Activated CD4-positive, alpha-beta T cell treated with anti-CD3 and anti-CD28 coated beads, Interleukin-2, amount 10 ng/mL, durations not matched to agents 7 days and 5 days (primary cell): ENCODE measurements at regions not wholly inside any gene's neighbourhood (a gene's known extent, or its start where the extent isn't known, plus 50 kb on each side); places are given as distances from the start of the nearest gene placed in this dataset.

Experiments
- CTCF ChIA-PET: fragments of 350-600 bp; sonication (Branson Sonifier 250); formaldehyde crosslinking; loops from one replicate; lab custom pipeline; 2021; ENCODE audit warnings: antibody characterized with exemption; lab: Charles Lee
- POLR2A ChIA-PET: fragments of 350-600 bp; sonication (Branson Sonifier 250); formaldehyde crosslinking; loops from one replicate; lab custom pipeline; 2021; ENCODE audit warnings: antibody characterized with exemption; lab: Charles Lee
- DNase-seq: peaks from one replicate; pipeline ENCODE4 v3.0.0-alpha.2; 2020
- H3K27ac Mint-ChIP-seq: one replicate; pipeline ENCODE4 v1.8.0; 2021; ENCODE audit warnings: mild to moderate bottlenecking, moderate library complexity, mixed read lengths
- H3K27me3 Mint-ChIP-seq: one replicate; pipeline ENCODE4 v1.8.0; 2021; ENCODE audit warnings: mixed read lengths
- H3K36me3 Mint-ChIP-seq: one replicate; pipeline ENCODE4 v1.8.0; 2021; ENCODE audit warnings: low read depth, mixed read lengths
- H3K4me1 Mint-ChIP-seq: one replicate; pipeline ENCODE4 v1.8.0; 2021; ENCODE audit warnings: mixed read lengths
- H3K4me3 Mint-ChIP-seq: one replicate; pipeline ENCODE4 v1.8.0; 2021; ENCODE audit warnings: mild to moderate bottlenecking, moderate library complexity, mixed read lengths
- H3K9me3 Mint-ChIP-seq: one replicate; pipeline ENCODE4 v1.8.0; 2021; ENCODE audit warnings: mixed read lengths

GRCh38 chr3:66165660-66166059 is 55.1 kb upstream of the SLC25A26 start:
- no peak overlapping the region for H3K27ac Mint-ChIP-seq

GRCh38 chr3:66164155-66164554 is 56.6 kb upstream of the SLC25A26 start:
- DNase-seq = no peak
- ChIA-PET CTCF (interaction anchor here (0.7 kb wide), 1 partner anchor 1223 kb away, joined by 4 read pairs; no protein-coding TSS in a partner anchor), POLR2A (no interaction called here)
- H3K36me3 Mint-ChIP-seq = no peaks in the 10 kb centered on the region
- no peaks in the 10 kb centered on the region for H3K4me1 Mint-ChIP-seq
- no peaks in the 10 kb centered on the region for H3K9me3 Mint-ChIP-seq
- H3K27ac Mint-ChIP-seq = no peak overlapping the region
- H3K4me3 Mint-ChIP-seq = no peak overlapping the region
- H3K27me3 Mint-ChIP-seq = no peaks in the 10 kb centered on the region

More at GRCh38 chr3:66165660-66166059, 55.1 kb upstream of the SLC25A26 start:
- H3K36me3 Mint-ChIP-seq = no peaks in the 10 kb centered on the region
- ChIA-PET CTCF (no interaction called here), POLR2A (no interaction called here)
- DNase-seq = no peak
- no peak overlapping the region for H3K4me3 Mint-ChIP-seq
- no peaks in the 10 kb centered on the region for H3K4me1 Mint-ChIP-seq
- H3K9me3 Mint-ChIP-seq = no peaks in the 10 kb centered on the region
- no peaks in the 10 kb centered on the region for H3K27me3 Mint-ChIP-seq

- no peaks in the 10 kb centered on the region for H3K36me3 Mint-ChIP-seq
- ChIA-PET POLR2A (no interaction called here), CTCF (no interaction called here)
- H3K27ac Mint-ChIP-seq = no peak overlapping the region
- no peak overlapping the region for H3K4me3 Mint-ChIP-seq
- DNase-seq = no peak
- no peaks in the 10 kb centered on the region for H3K9me3 Mint-ChIP-seq
- H3K27me3 Mint-ChIP-seq = no peaks in the 10 kb centered on the region
- no peaks in the 10 kb centered on the region for H3K4me1 Mint-ChIP-seq
These were observed 57.6 kb upstream of the SLC25A26 start for GRCh38 chr3:66163222-66163621.

- no peaks in the 10 kb centered on the region for H3K9me3 Mint-ChIP-seq
- no peaks in the 10 kb centered on the region for H3K27me3 Mint-ChIP-seq
- no peaks in the 10 kb centered on the region for H3K36me3 Mint-ChIP-seq
- H3K27ac Mint-ChIP-seq = no peak overlapping the region
- no peaks in the 10 kb centered on the region for H3K4me1 Mint-ChIP-seq
- CTCF ChIA-PET = no interaction called here
- DNase-seq = no peak
- H3K4me3 Mint-ChIP-seq = no peak overlapping the region
- POLR2A ChIA-PET = no interaction called here
These were observed 58.0 kb upstream of the SLC25A26 start for GRCh38 chr3:66162766-66163165.

- Mint-ChIP-seq H3K27me3 (no peaks in the 10 kb centered on the region), H3K27ac (no peak overlapping the region), H3K4me1 (no peaks in the 10 kb centered on the region), H3K36me3 (no peaks in the 10 kb centered on the region), H3K9me3 (no peaks in the 10 kb centered on the region), H3K4me3 (no peak overlapping the region)
- POLR2A ChIA-PET = no interaction called here
- no peak for DNase-seq
- CTCF ChIA-PET = no interaction called here
These were observed 61.7 kb upstream of the SLC25A26 start for GRCh38 chr3:66158933-66159683.

- H3K27ac Mint-ChIP-seq = no peak overlapping the region
- ChIA-PET CTCF (no interaction called here), POLR2A (interaction anchor here (0.7 kb wide), 1 partner anchor 67 kb away, joined by 3 read pairs; no protein-coding TSS in a partner anchor)
- H3K4me1 Mint-ChIP-seq = no peaks in the 10 kb centered on the region
- H3K36me3 Mint-ChIP-seq = no peaks in the 10 kb centered on the region
- H3K4me3 Mint-ChIP-seq = no peak overlapping the region
- DNase-seq = no peak
- H3K27me3 Mint-ChIP-seq = peaks cover 5% of the 10 kb centered on the region
- no peaks in the 10 kb centered on the region for H3K9me3 Mint-ChIP-seq
These were observed 66.3 kb upstream of the SLC25A26 start for GRCh38 chr3:66154444-66154861.

GRCh38 chr3:66153481-66154443 is 67.0 kb upstream of the SLC25A26 start:
- Mint-ChIP-seq H3K36me3 (no peaks in the 10 kb centered on the region), H3K27me3 (peaks cover 5% of the 10 kb centered on the region), H3K4me3 (no peak overlapping the region), H3K27ac (no peak overlapping the region), H3K9me3 (no peaks in the 10 kb centered on the region), H3K4me1 (no peaks in the 10 kb centered on the region)
- DNase-seq = no peak
- POLR2A ChIA-PET = interaction anchor here (0.6 to 0.7 kb wide), 2 partner anchors 68 to 347 kb away, joined by 3 read pairs; no protein-coding TSS in a partner anchor
- CTCF ChIA-PET = interaction anchor here (0.6 kb wide), 1 partner anchor 71 kb away, joined by 3 read pairs; no protein-coding TSS in a partner anchor

- H3K9me3 Mint-ChIP-seq = no peaks in the 10 kb centered on the region
- no peaks in the 10 kb centered on the region for H3K36me3 Mint-ChIP-seq
- ChIA-PET CTCF (no interaction called here), POLR2A (no interaction called here)
- peaks cover 5% of the 10 kb centered on the region for H3K27me3 Mint-ChIP-seq
- DNase-seq = no peak
- no peak overlapping the region for H3K4me3 Mint-ChIP-seq
- H3K4me1 Mint-ChIP-seq = no peaks in the 10 kb centered on the region
- H3K27ac Mint-ChIP-seq = no peak overlapping the region
These were observed 68.5 kb upstream of the SLC25A26 start for GRCh38 chr3:66152336-66152735.

GRCh38 chr3:66150977-66151376 is 69.8 kb upstream of the SLC25A26 start:
- CTCF ChIA-PET = no interaction called here
- H3K4me1 Mint-ChIP-seq = no peaks in the 10 kb centered on the region
- H3K9me3 Mint-ChIP-seq = no peaks in the 10 kb centered on the region
- peaks cover 5% of the 10 kb centered on the region for H3K27me3 Mint-ChIP-seq
- H3K27ac Mint-ChIP-seq = no peak overlapping the region
- no peak overlapping the region for H3K4me3 Mint-ChIP-seq
- POLR2A ChIA-PET = no interaction called here
- no peak for DNase-seq
- H3K36me3 Mint-ChIP-seq = no peaks in the 10 kb centered on the region

- Mint-ChIP-seq H3K27ac (no peak overlapping the region), H3K27me3 (peaks cover 5% of the 10 kb centered on the region), H3K4me1 (no peaks in the 10 kb centered on the region), H3K9me3 (no peaks in the 10 kb centered on the region), H3K36me3 (no peaks in the 10 kb centered on the region), H3K4me3 (no peak overlapping the region)
- CTCF ChIA-PET = interaction anchor here (1.7 kb wide), 1 partner anchor 11 kb away, joined by 3 read pairs; no protein-coding TSS in a partner anchor
- POLR2A ChIA-PET = no interaction called here
- DNase-seq = no peak
These were observed 71.5 kb upstream of the SLC25A26 start for GRCh38 chr3:66149269-66149668.

GRCh38 chr3:66145408-66145733 is 75.4 kb upstream of the SLC25A26 start:
- Mint-ChIP-seq H3K27me3 (no peaks in the 10 kb centered on the region), H3K4me3 (no peak overlapping the region), H3K36me3 (no peaks in the 10 kb centered on the region), H3K9me3 (no peaks in the 10 kb centered on the region), H3K4me1 (no peaks in the 10 kb centered on the region), H3K27ac (no peak overlapping the region)
- DNase-seq = no peak
- ChIA-PET CTCF (no interaction called here), POLR2A (no interaction called here)

- CTCF ChIA-PET = no interaction called here
- peaks cover 3% of the 10 kb centered on the region for H3K27me3 Mint-ChIP-seq
- no peaks in the 10 kb centered on the region for H3K36me3 Mint-ChIP-seq
These were observed 76.0 kb upstream of the SLC25A26 start for GRCh38 chr3:66144568-66145407.

More at GRCh38 chr3:66144568-66145407, 76.0 kb upstream of the SLC25A26 start:
- POLR2A ChIA-PET = no interaction called here
- Mint-ChIP-seq H3K9me3 (no peaks in the 10 kb centered on the region), H3K27ac (no peak overlapping the region), H3K4me3 (no peak overlapping the region), H3K4me1 (no peaks in the 10 kb centered on the region)
- no peak for DNase-seq
